Esophagus muscularis mucosa (tissue), 2 donors: ENCODE measurements at regions not wholly inside any gene's neighbourhood (a gene's known extent, or its start where the extent isn't known, plus 50 kb on each side); places are given as distances from the start of the nearest gene placed in this dataset.

ENCODE experiments used
- EP300 ChIP-seq: sonication (generic); formaldehyde crosslinking; IDR thresholded peaks from one replicate; pipeline ENCODE4 v1.6.1; 2017; ENCODE audit warnings: antibody characterized with exemption
- POLR2A ChIP-seq: fragments of 450-650 bp; IDR thresholded peaks from one replicate; pipeline ENCODE4 v1.6.1; 2017; ENCODE audit warnings: antibody characterized with exemption, moderate library complexity, mild to moderate bottlenecking, low read depth

DNA sequence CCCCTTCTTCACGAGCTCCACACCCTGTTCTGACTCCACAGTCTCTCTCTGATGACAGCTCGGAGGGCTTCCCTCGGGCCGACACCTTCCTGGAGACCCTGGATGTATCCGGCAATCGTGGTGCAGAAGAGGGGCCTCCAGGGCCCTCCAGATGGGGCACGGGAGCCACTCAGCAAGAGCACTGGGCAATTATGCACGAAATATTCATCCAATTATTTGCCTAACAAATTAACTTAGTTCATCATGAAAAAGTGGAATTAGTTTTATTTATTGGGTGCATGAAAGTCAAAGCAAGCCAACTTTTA is 277.3 kb upstream of the HDAC4 start:
- TF ChIP-seq EP300 (no peak), POLR2A (no peak)
